GM19023 (cell line): ENCODE measurements at regions not wholly inside any gene's neighbourhood (a gene's known extent, or its start where the extent isn't known, plus 50 kb on each side); places are given as distances from the start of the nearest gene placed in this dataset.

Source experiments
- ATAC-seq: cut with Tn5 transposase; IDR thresholded peaks from one replicate; pipeline ENCODE4 v1.9.1; 2021; ENCODE audit warnings: mild to moderate bottlenecking, moderate library complexity; ENCODE audit not compliant: unreplicated experiment

GRCh38 chr18:72470391-72470790 lies 73.8 kb downstream of the CBLN2 start:
- ATAC-seq = no peak

GRCh38 chr18:72468021-72468710 lies 76.0 kb downstream of the CBLN2 start:
- no peak for ATAC-seq

- ATAC-seq = no peak
These were observed 83.9 kb downstream of the CBLN2 start for GRCh38 chr18:72460210-72460680.

- no peak for ATAC-seq
These were observed 85.9 kb downstream of the CBLN2 start for GRCh38 chr18:72458271-72458670.

GRCh38 chr18:72456802-72457201 lies 87.3 kb downstream of the CBLN2 start:
- no peak for ATAC-seq

- ATAC-seq = no peak
These were observed 91.8 kb downstream of the CBLN2 start for GRCh38 chr18:72452328-72452727.

GRCh38 chr18:72444798-72445155 lies 99.4 kb downstream of the CBLN2 start:
- no peak for ATAC-seq

GRCh38 chr18:72444111-72444797 lies 99.9 kb downstream of the CBLN2 start:
- no peak for ATAC-seq

- no peak for ATAC-seq
These were observed 107.7 kb downstream of the CBLN2 start for GRCh38 chr18:72436401-72436800.

GRCh38 chr18:72433756-72434155 lies 110.4 kb downstream of the CBLN2 start:
- ATAC-seq = no peak

- ATAC-seq = no peak
These were observed 116.4 kb downstream of the CBLN2 start for GRCh38 chr18:72427721-72428120.

- ATAC-seq = no peak
These were observed 124.2 kb downstream of the CBLN2 start for GRCh38 chr18:72419914-72420313.

- ATAC-seq = no peak
These were observed 131.2 kb downstream of the CBLN2 start for GRCh38 chr18:72412927-72413326.

GRCh38 chr18:72411261-72411660 lies 132.9 kb downstream of the CBLN2 start:
- no peak for ATAC-seq

- ATAC-seq = no peak
These were observed 133.7 kb downstream of the CBLN2 start for GRCh38 chr18:72410399-72410798.

- ATAC-seq = no peak
These were observed 134.2 kb downstream of the CBLN2 start for GRCh38 chr18:72409903-72410302.

GRCh38 chr18:72407048-72407447 lies 137.1 kb downstream of the CBLN2 start:
- no peak for ATAC-seq

GRCh38 chr18:72391951-72392350 lies 152.2 kb downstream of the CBLN2 start:
- no peak for ATAC-seq

GRCh38 chr18:72391427-72391826 lies 152.7 kb downstream of the CBLN2 start:
- ATAC-seq = no peak

GRCh38 chr18:72378016-72378415 lies 166.1 kb downstream of the CBLN2 start:
- ATAC-seq = no peak

GRCh38 chr18:72376256-72376655 lies 167.9 kb downstream of the CBLN2 start:
- ATAC-seq = no peak

GRCh38 chr18:72375618-72376017 lies 168.5 kb downstream of the CBLN2 start:
- ATAC-seq = no peak

- no peak for ATAC-seq
These were observed 172.1 kb downstream of the CBLN2 start for GRCh38 chr18:72372076-72372475.
